Upper lobe of left lung (tissue), 6 donors: ENCODE measurements at regions not wholly inside any gene's neighbourhood (a gene's known extent, or its start where the extent isn't known, plus 50 kb on each side); places are given as distances from the start of the nearest gene placed in this dataset.
A peak's percentile ranks its signal among the peaks of the same experiment; 100 is the strongest.

Source experiments
- ATAC-seq, 2 donors: fragments of 200-7000 bp; cut with Tn5 transposase; one replicate each; pipeline ENCODE4 v1.9.1; 2022; ENCODE audit warnings: mild to moderate bottlenecking in 2 of 2, moderate library complexity in 2 of 2; ENCODE audit not compliant: low FRiP score in 2 of 2
- DNase-seq, 2 donors: peaks; one replicate each; pipeline ENCODE4 v3.0.0-alpha.2; 2019 to 2020
- H3K27ac ChIP-seq, 4 donors: fragments of 200-600 bp; sonication (generic); one replicate each; pipeline ENCODE4 v1.5.1; 2016 to 2019
- H3K27me3 ChIP-seq, 4 donors: fragments of 200-600 bp; sonication (generic); one replicate each; pipeline ENCODE4 v1.5.1; 2017 to 2019
- H3K36me3 ChIP-seq, 4 donors: fragments of 200-600 bp; sonication (generic); one replicate each; pipeline ENCODE4 v1.5.1; 2016 to 2019
- H3K4me1 ChIP-seq, 4 donors: fragments of 200-600 bp; sonication (generic); one replicate each; pipeline ENCODE4 v1.5.1; 2018 to 2019
- H3K4me3 ChIP-seq, 4 donors: fragments of 200-600 bp; sonication (generic); one replicate each; pipeline ENCODE4 v1.5.1; 2017 to 2019; ENCODE audit warnings: mild to moderate bottlenecking in 2 of 4, moderate library complexity in 1 of 4
- H3K9me3 ChIP-seq, 4 donors: fragments of 200-600 bp; sonication (generic); one replicate each; pipeline ENCODE4 v1.5.1; 2018 to 2019
- EP300 ChIP-seq, 4 donors: sonication (generic); formaldehyde crosslinking; IDR thresholded peaks; one replicate each; pipeline ENCODE4 v1.5.1; 2017; ENCODE audit warnings: antibody characterized with exemption in 4 of 4, control low read depth in 2 of 4
- POLR2A ChIP-seq, 4 donors: fragments of 450-650 bp; IDR thresholded peaks; one replicate each; pipeline ENCODE4 v1.5.1; 2016 to 2017; ENCODE audit warnings: antibody characterized with exemption in 4 of 4, mild to moderate bottlenecking in 2 of 4
- POLR2AphosphoS5 ChIP-seq, 2 donors: sonication (generic); formaldehyde crosslinking; IDR thresholded peaks; one replicate each; pipeline ENCODE4 v1.5.1; 2017; ENCODE audit warnings: antibody characterized with exemption in 2 of 2
- WGBS, 2 donors: methylation state at CpG; one replicate each; pipeline ENCODE4 v1.1.5; 2017 to 2018; 5-methylcytosine and 5-hydroxymethylcytosine counted together
- TF ChIP-seq, protein P1 (sequence below), 6 experiments: fragments of 450-650 bp in 4 of 6; fragments of 200-600 bp in 2 of 6; sonication (generic) in 2 of 6; IDR thresholded peaks; one replicate each; pipeline ENCODE4 v1.5.1; 2016 to 2019; ENCODE audit warnings: antibody characterized with exemption in 6 of 6
- donor health status: DM: no; HTN: no; CAD: no; lungs with moderate emphysema.
- donor health status: DM: no; HTN: yes; CAD: no; lungs with severe emphysema.

DNA sequence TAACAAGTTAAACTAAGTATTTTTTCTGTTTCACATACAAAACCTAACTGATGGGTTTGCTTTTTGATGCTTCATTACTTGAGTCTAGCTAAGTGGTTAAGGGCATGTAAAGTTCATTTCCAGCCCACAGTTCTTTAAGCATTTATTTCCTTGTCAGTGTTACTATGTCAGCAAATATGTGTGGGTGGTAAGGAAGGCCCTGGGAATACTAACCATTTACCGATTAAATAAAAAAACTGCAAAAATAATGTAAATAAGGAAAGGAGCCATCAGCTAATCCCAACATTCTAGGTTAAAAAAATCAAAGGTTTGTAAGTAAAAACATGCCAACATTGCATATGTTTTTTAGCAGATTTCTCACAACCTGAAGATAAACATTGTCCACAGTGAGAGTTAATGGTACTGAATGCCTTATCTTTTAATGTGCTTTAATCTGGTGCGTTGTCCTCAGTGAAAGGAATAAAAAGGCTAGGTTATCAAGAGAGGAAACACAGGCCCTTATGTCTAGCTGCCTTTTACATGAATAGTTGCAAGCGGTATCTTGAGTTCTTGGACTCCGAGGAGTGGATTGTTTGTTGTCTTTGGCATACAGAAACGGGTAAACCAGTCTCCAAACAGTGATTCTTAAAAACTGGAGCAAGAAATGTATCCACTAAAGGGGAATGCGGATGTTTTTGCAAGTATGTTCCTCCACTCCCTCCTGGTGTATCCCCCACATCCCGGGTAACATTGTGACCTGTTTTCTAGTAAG is 949.6 kb upstream of the SLC10A2 start:
- Histone ChIP-seq H3K4me3 (no peak overlapping the region), H3K27ac (no peak overlapping the region), H3K36me3 (no peaks in the 10 kb centered on the region), H3K27me3 (no peaks in the 10 kb centered on the region), H3K9me3 (no peaks in the 10 kb centered on the region), H3K4me1 (no peaks in the 10 kb centered on the region)
- no peak for TF ChIP-seq POLR2A (IDR thresholded peaks at IDR 0.05)
- TF ChIP-seq, protein P1, sequence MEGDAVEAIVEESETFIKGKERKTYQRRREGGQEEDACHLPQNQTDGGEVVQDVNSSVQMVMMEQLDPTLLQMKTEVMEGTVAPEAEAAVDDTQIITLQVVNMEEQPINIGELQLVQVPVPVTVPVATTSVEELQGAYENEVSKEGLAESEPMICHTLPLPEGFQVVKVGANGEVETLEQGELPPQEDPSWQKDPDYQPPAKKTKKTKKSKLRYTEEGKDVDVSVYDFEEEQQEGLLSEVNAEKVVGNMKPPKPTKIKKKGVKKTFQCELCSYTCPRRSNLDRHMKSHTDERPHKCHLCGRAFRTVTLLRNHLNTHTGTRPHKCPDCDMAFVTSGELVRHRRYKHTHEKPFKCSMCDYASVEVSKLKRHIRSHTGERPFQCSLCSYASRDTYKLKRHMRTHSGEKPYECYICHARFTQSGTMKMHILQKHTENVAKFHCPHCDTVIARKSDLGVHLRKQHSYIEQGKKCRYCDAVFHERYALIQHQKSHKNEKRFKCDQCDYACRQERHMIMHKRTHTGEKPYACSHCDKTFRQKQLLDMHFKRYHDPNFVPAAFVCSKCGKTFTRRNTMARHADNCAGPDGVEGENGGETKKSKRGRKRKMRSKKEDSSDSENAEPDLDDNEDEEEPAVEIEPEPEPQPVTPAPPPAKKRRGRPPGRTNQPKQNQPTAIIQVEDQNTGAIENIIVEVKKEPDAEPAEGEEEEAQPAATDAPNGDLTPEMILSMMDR (IDR thresholded peaks at IDR 0.05): no peak
- TF ChIP-seq EP300 (IDR thresholded peaks at IDR 0.05): no peak
- no peak for TF ChIP-seq POLR2AphosphoS5 (IDR thresholded peaks at IDR 0.05)
- no peak for ATAC-seq
- DNase-seq: no peak
- WGBS, 2 donors: 52 to 57% methylated on average over 7 of the region's 7 CpGs

DNA sequence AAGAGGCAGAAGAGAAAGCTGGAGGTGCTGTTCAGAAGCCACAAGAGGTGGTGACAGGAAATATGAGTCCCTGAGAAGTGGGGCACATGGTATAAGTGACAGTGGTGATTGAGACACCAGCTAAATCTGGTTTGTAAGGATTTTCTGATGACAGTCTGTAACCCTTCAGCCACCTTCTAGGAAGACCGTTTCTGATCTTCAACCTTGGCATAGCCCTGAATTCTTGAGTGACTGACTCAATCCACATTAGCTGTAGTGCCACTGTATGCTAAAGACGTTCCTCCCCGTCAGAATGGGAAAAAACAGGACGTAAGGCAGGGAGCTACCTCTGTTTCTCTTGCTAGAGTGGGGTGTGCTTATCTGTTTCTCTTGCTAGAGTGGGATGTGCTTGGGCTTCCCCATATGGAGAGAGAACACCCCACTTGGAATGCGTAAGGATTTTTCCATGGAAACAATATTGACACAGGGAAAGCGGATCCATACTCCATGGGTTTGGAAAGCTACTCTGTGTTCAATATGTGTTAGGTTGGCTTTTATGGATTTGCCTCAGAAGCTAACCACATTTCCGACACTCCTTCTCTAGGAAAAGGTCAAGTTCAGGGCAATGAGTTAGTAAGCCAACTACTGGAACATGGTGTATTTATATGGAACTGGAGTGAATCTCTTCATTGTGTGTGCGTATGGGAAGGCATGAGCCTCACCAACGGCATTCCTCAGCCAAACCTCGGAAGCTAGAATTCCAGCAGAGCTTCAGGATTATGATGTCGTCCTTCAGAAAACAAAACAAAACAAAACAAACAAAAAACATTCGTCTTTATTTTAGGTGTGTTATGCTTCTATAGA is 948.8 kb upstream of the SLC10A2 start:
- ATAC-seq: peak in 1 of 2 donors; percentile 35
- no peak for DNase-seq
- no peak overlapping the region for H3K27ac ChIP-seq
- 77 to 82% methylated on average over 12 of the region's 12 CpGs for WGBS, 2 donors
- H3K9me3 ChIP-seq: no peaks in the 10 kb centered on the region
- H3K4me1 ChIP-seq: no peaks in the 10 kb centered on the region
- H3K4me3 ChIP-seq: no peak overlapping the region
- H3K27me3 ChIP-seq: no peaks in the 10 kb centered on the region
- H3K36me3 ChIP-seq: no peaks in the 10 kb centered on the region
- TF ChIP-seq, protein P1 (IDR thresholded peaks at IDR 0.05): no peak

DNA sequence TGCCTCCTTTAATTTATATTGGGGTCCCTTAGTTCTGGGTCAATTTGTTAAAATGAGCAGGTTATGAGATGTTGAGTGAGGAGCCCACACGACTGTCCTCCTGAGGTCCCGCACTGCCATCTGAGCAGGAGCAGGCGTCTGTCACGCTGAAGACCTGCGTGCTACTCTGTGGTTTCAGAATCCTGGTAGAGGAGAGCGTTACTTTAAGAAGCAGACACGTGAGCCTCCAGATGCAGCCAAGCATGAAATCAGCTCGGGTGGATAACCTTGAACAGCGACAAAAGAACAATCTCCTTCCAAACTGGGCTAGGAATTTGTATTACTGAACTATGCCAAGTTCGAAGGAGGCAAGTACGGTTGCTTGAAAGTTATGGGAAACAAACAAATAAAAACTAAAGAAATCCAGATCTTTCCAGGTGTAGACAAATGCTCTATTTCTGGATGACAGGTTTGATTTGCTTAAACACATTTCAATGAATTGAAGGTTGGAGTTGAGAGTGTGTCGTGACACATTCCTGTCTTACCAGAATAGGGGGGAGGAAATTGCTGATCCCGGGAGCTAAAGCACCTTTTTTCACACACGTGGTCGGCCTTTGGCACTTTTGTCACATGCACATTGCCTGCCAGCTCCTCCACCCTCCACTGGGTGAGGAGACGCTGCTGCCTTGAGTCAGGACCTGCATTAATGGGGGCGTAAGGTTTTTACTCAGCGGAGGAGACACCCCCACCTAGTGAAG is 945.5 kb upstream of the SLC10A2 start:
- ATAC-seq (peak in 1 of 2 donors; percentile 41), DNase-seq (no peak)
- Histone ChIP-seq H3K27me3 (no peaks in the 10 kb centered on the region), H3K4me3 (no peak overlapping the region), H3K9me3 (no peaks in the 10 kb centered on the region), H3K27ac (peak overlapping the region in 1 of 4 donors; percentile 49), H3K36me3 (no peaks in the 10 kb centered on the region), H3K4me1 (peaks cover 0 to 5% (median 0%) of the 10 kb centered on the region in 4 donors)
- WGBS, 2 donors: 34 to 63% methylated on average over 18 of the region's 18 CpGs
- TF ChIP-seq EP300 (IDR thresholded peaks at IDR 0.05) (no peak), POLR2AphosphoS5 (IDR thresholded peaks at IDR 0.05) (no peak), POLR2A (IDR thresholded peaks at IDR 0.05) (no peak)
- TF ChIP-seq, protein P1 (IDR thresholded peaks at IDR 0.05): no peak

DNA sequence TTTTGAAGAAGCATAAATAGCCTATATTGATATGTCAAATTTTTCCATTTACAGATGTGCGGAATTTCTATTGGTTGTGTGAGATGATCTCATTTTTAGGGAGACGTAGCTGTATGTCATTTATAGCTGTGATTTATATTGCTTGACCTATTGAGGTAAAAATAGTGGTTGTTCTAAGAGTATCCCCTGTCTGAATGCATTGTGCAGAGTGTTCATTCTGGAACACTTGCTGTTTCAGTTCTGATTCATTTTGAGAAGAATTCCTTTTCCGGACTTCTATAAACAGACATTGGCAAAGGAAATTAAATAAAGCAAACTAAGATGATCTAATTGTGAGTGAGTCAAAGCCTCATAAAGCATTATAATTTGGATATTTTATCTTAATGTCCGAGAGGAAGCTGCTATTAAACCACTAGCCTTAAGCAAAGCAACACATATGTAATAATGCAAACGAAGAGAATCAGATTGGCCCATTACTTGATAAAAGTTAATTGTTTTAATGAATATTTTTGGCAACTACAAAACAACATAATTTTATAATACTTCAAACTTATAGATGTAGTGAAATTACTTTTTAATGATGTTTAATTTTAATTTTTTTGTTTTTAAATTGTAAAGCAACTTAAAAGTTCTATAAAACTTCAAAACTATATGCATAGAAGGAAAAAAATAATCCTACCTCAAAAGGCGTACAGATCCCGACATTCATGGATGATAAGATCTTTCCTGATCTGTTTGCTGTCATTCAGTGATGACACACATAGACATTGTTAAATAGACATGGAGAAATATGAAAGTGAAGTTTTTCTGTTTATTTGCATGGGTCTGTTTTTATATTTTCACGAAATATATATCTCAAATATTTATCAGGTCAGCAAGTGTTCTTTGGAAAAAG is 942.6 kb upstream of the SLC10A2 start:
- Histone ChIP-seq H3K27me3 (no peaks in the 10 kb centered on the region), H3K4me1 (peaks cover 0 to 5% (median 0%) of the 10 kb centered on the region in 4 donors), H3K9me3 (no peaks in the 10 kb centered on the region), H3K4me3 (no peak overlapping the region), H3K36me3 (no peaks in the 10 kb centered on the region), H3K27ac (no peak overlapping the region)
- DNase-seq: no peak
- peak in 1 of 2 donors; percentile 26 for ATAC-seq
- 47 to 65% methylated on average over 8 of the region's 8 CpGs for WGBS, 2 donors
- no peak for TF ChIP-seq POLR2A (IDR thresholded peaks at IDR 0.05)
- no peak for TF ChIP-seq POLR2AphosphoS5 (IDR thresholded peaks at IDR 0.05)
- TF ChIP-seq EP300 (IDR thresholded peaks at IDR 0.05): no peak
- TF ChIP-seq, protein P1 (IDR thresholded peaks at IDR 0.05): no peak
